ES-I3 (cell line): ENCODE measurements at regions not wholly inside any gene's neighbourhood (a gene's known extent, or its start where the extent isn't known, plus 50 kb on each side); places are given as distances from the start of the nearest gene placed in this dataset.

Experiments
- H3K36me3 ChIP-seq: 2 replicates; pipeline ENCODE4 v1.6.1; 2013; ENCODE audit warnings: mild to moderate bottlenecking, low read length, control low read depth, moderate library complexity; ENCODE audit not compliant: insufficient read depth
- H3K4me1 ChIP-seq: 2 replicates; pipeline ENCODE4 v1.6.1; 2013; ENCODE audit warnings: mild to moderate bottlenecking, control low read depth, low read length; ENCODE audit not compliant: insufficient read depth
- H3K9ac ChIP-seq: 2 replicates; pipeline ENCODE4 v1.6.1; 2013; ENCODE audit warnings: low read depth, mild to moderate bottlenecking, low read length, moderate library complexity
- H3K9me3 ChIP-seq: 2 replicates; pipeline ENCODE4 v1.6.1; 2013; ENCODE audit warnings: mild to moderate bottlenecking, low read length, moderate library complexity; ENCODE audit not compliant: control insufficient read depth, insufficient read depth

DNA sequence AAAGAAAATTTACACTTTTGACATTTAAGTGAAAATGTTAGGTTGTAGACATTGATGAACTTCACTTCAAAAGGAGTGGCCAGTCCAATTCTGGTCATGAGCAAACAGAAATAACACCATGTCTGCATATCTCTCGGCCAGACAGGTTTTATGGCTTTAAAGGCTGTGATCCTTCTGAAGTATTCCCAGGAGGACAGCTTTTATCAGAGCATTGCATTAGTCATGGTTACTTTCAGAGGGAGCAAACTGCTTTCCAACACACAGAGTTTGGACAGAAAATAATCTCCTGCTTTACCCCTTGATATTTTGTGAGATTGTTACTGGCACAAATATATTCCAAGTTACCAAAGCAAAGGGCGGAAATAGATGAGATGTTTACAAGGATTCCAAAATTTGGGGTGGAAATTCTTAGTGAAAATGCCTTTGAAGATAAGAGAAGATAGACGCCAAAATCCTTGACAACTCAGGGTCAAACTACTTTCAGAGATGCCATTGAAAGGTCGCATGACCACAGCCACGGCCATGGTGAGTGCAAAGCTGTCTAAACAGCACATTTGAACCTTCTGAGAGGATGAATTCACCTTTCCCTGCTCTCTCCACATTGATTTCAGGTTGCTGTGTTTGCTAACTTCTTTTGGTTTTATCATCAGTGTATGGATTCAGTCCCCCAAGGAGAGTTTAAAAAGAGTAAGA is 584.5 kb upstream of the SGCG start:
- no peak overlapping the region for H3K9ac ChIP-seq
- no peaks in the 10 kb centered on the region for H3K4me1 ChIP-seq
- H3K9me3 ChIP-seq, result no peaks in the 10 kb centered on the region
- no peaks in the 10 kb centered on the region for H3K36me3 ChIP-seq

DNA sequence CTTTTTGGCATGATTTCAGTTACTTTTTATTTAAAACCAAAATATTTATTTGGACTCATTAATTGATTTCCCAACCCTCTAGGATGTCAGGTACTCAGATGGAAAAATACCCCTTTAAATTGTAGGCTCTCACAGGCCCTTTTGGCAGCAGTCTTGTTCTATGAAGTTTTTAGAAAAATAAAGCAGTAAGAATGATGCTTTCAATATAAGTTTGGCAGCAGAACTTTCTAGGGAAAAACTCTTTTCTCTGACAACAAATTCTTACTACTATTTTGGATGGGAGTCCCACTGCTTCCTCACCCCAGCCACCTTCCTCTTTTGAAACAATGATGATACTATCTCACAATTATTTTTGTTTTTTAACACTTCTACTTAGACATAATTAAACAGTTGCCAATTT is 581.6 kb upstream of the SGCG start:
- Histone ChIP-seq H3K9me3 (no peaks in the 10 kb centered on the region), H3K36me3 (no peaks in the 10 kb centered on the region), H3K4me1 (no peaks in the 10 kb centered on the region), H3K9ac (no peak overlapping the region)

DNA sequence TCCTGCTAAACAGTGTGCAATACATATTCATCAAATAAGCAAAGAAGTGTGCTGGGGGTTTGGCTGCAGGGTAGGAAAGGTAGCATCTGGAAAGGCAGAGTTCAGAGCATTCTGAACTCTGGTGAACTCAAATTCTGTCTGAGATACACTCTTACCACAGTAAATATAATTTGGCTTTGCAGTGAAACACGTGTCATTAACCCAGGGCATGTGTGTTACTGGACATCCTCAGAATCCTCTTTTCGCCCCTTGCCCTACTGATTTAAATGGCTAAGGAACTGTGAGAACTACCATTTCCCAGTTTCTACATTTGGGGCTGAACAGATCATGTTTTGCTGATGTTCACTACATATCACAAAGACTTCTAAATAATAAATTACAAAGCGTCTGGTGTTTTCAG is 562.8 kb upstream of the SGCG start:
- Histone ChIP-seq H3K9me3 (no peaks in the 10 kb centered on the region), H3K36me3 (no peaks in the 10 kb centered on the region), H3K4me1 (no peaks in the 10 kb centered on the region), H3K9ac (no peak overlapping the region)

DNA sequence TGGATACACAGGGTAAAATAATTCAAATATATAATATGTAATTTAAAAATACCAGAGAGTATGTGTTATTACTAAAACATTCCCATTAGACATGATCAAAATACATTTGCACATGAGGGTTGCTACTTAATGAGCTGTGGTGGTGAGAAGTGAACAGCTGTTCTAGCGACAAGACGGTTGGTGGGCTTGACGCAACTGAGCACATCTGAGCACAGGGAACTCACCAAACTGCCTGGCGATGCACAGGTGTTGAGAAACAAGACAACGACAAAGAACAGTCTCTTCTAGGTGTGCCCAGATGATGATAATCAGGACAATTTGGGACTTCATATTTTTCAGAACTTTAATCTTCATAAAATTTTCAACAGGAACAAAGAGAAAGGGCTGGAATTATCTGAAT is 555.1 kb upstream of the SGCG start:
- Histone ChIP-seq H3K36me3 (no peaks in the 10 kb centered on the region), H3K9me3 (no peaks in the 10 kb centered on the region; the same call in none of the 2 replicates), H3K9ac (no peak overlapping the region), H3K4me1 (no peaks in the 10 kb centered on the region)

DNA sequence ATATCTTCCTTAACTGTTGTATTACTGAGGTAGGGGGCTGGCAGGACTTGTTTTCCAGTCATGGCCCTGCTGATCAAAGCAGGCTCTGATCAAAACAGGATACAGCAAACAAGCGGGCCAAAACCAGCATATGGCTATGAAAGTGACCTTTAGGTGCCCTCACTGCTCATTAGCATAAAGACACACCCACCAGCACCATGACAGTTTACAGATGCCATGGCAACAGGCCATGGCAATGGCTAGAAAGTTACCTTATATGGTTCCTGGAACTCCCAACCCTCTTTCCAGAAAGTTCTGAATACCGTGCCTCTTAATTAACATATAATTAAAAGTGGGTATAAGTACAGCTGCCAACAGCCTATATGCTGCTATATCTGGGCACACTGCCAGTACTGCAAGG is 551.4 kb upstream of the SGCG start:
- H3K4me1 ChIP-seq, result no peaks in the 10 kb centered on the region
- no peak overlapping the region for H3K9ac ChIP-seq
- H3K9me3 ChIP-seq, result no peaks in the 10 kb centered on the region; the same call in 1 of the 2 replicates
- H3K36me3 ChIP-seq, result no peaks in the 10 kb centered on the region

DNA sequence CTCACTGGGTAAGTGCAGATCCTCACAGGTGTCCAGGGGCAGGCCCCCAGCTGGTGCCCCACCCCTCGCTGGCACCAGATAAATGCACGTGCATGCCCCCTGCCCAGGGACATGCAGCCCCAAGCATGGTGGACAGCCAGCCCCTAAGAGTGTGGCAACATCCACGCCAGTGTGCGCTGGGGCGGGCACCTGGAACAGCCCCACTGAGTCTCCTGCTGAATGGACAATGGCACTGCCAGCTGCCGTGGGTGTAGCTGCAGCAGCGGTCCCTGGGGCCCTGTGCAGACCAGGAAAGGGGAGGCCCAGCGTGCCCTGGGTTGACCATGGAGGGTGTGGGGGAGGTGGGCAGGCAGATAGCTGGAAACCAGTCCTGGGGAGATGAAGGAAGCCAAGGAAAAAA is 538.7 kb upstream of the SGCG start:
- Histone ChIP-seq H3K9ac (no peak overlapping the region), H3K36me3 (no peaks in the 10 kb centered on the region), H3K9me3 (no peaks in the 10 kb centered on the region), H3K4me1 (no peaks in the 10 kb centered on the region)

DNA sequence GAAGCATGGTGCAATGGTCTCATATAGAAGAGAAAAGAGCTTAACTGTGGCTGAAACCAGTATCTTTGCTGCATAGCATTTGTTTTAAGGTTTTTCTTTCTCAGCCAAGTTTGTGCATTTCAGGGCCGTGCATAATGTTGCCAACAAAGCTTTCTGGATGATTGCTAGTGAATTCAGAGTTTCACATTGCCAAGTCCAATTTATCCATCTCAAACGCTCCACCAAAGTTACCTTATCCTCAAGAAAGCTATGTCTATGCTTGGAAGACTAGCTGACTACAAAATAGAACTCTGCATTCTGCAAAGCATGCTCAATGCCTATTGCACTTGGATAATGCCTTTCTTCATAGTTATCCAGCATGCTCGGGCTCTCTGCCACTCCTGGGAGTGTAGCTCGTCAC is 535.8 kb upstream of the SGCG start:
- H3K36me3 ChIP-seq, result no peaks in the 10 kb centered on the region
- H3K4me1 ChIP-seq, result peaks cover 14% of the 10 kb centered on the region
- no peak overlapping the region for H3K9ac ChIP-seq
- no peaks in the 10 kb centered on the region for H3K9me3 ChIP-seq

DNA sequence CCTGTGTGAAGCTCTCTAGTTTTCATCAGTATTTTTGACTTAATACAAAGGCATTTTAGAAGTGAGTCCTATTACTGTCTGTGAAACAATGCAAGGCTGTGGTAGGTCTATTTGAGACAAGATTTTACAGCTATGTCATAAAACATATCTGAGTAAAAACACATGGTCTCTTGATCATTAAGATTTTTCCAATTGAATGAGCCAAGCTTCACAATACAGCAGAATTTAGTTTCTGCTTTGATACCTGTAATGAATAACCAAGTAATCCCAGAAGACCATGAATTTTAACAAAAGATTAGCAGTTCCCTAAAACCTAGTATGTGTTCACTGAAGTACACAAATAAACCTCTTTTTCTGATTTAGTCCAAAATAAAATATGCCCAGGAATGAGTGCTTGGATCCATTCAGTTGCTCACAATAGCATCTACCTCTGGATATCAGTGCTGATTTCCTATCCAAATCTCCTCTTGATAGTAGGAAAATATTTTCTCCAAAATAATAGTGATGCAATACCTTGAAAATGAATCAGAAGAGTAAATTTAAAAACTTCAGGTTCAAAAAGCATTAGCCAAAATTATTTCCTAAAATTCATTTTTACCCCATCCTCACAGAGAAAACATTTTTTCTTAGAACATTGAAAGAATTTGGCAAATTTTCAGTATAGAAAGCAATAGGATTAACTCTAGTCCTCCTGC is 533.5 kb upstream of the SGCG start:
- H3K4me1 ChIP-seq, result peaks cover 14% of the 10 kb centered on the region
- H3K9me3 ChIP-seq, result no peaks in the 10 kb centered on the region

DNA sequence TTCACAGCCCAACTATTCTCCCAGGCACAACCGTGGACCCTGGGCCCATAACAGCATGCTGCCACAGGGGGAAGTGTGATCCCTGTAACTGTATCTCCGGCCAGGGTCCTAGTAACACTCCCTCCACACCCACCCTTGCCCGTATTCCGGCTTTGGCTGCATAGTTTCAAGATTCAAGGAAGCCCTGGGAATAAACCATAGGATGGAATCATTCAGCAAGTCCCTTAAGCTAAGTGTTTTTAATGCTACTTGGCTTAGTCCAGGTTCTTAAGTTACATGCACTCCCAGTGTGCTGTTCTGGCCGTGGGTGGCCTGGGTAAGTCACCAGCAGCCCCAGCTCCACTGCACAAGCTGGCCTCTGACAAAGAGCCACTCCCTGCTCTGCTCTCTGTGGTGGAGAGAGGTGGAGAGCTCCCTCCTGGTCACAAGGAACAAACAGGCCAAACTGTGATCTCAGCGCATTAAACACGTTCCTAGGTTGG is 532.4 kb upstream of the SGCG start:
- H3K9me3 ChIP-seq, result no peaks in the 10 kb centered on the region
- H3K36me3 ChIP-seq, result no peaks in the 10 kb centered on the region
- no peak overlapping the region; the same call in 1 of the 2 replicates for H3K9ac ChIP-seq
- peaks cover 14% of the 10 kb centered on the region for H3K4me1 ChIP-seq

More for the DNA sequence above, 533.5 kb upstream of the SGCG start:
- Histone ChIP-seq H3K9ac (no peak overlapping the region), H3K36me3 (no peaks in the 10 kb centered on the region)

DNA sequence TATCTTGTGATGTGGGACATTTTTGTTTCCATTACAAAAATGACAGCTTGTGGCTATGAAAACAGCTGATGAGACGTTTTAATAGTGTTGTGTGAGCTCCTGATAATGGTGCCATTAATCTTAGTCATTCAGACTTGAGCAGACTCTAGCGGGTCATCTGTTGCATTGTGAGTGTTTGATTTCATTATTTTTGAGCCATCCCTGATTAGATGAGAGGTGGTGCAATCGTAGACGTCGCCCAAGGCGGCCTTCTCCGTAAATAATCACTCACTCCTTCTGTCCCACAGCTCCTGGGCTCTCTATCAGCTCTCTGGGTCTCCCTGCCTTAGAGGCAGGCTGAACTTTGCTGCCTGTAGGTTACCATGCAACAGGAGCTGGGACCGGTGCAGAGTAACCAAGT is 528.0 kb upstream of the SGCG start:
- no peak overlapping the region for H3K9ac ChIP-seq
- peaks cover 10% of the 10 kb centered on the region for H3K4me1 ChIP-seq
- H3K9me3 ChIP-seq, result no peaks in the 10 kb centered on the region
- no peaks in the 10 kb centered on the region for H3K36me3 ChIP-seq

DNA sequence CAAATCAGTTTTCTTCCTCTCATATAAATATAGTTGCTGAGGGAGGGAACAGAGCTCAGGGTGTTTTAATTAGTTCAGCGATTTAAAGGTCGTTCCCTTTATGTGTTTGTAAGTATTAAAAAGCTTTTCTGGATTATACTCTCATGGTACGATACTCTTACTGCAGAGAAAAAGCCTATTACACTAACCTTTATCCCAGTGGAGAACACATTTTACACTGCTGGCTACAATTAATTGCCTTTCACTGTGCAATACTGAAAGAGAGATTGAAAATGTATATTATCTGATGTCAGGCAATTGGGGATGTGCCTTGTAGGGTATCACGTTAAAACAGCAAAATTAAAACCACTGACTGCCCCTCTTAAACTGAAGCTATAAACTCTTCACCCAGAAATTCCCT is 526.9 kb upstream of the SGCG start:
- H3K36me3 ChIP-seq, result no peaks in the 10 kb centered on the region
- no peaks in the 10 kb centered on the region for H3K4me1 ChIP-seq
- H3K9me3 ChIP-seq, result no peaks in the 10 kb centered on the region
- H3K9ac ChIP-seq, result no peak overlapping the region

DNA sequence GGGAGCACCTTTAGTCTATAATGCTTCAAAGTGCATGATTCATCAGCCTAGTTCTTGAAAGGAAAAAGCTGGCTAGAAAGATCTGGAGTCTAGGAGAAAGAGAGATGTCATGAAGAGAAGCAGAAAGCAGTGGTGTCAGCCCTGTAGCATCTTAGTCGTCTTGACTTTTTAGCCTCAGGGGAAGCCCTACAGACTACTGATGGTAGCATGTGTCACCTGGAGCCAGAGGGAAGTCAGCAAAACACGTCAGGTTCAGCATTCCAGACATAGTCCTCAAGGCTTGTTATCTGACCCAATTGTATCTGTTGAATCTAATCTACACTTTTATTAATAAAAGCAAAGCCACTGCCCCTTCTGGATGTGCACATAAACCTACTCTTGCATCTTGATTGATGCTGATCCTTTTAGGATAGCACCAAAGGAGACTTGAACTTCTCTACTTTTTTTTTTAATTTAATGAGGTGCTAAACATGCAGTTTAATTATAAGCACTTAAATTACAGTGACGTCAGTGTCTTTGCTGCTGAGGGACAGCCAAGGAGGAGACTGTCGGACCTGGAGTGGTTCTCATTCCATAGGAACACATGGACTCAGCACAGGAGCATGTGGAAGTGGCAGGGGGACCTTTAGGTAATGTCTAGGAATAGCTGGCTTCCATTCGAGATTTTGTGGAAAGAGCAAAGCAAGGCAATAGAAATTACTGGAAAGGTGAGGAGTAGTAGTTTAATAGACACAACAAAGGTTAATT is 525.5 kb upstream of the SGCG start:
- no peaks in the 10 kb centered on the region for H3K4me1 ChIP-seq
- H3K9me3 ChIP-seq, result no peaks in the 10 kb centered on the region
- no peak overlapping the region for H3K9ac ChIP-seq
- H3K36me3 ChIP-seq, result no peaks in the 10 kb centered on the region

DNA sequence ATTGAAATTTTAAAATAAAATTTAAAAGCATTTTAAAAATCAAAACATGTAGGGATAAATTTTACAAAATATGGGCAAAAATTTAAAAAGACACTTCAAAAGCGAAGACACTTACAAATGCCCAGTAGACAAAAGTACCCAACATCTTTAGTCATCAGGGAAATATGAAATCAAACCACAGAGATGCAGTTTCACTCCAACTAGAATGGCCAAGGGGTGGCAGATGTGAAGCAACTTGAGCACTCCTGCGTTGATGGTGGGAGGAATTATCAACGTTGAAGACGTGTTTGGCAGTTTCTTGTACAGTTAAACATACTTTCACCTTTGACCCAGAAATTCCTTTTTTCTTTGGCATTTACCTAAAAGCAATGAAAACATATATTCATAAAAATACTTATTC is 518.0 kb upstream of the SGCG start:
- H3K9ac ChIP-seq, result no peak overlapping the region
- H3K9me3 ChIP-seq, result no peaks in the 10 kb centered on the region
- H3K4me1 ChIP-seq, result no peaks in the 10 kb centered on the region
- no peaks in the 10 kb centered on the region for H3K36me3 ChIP-seq

DNA sequence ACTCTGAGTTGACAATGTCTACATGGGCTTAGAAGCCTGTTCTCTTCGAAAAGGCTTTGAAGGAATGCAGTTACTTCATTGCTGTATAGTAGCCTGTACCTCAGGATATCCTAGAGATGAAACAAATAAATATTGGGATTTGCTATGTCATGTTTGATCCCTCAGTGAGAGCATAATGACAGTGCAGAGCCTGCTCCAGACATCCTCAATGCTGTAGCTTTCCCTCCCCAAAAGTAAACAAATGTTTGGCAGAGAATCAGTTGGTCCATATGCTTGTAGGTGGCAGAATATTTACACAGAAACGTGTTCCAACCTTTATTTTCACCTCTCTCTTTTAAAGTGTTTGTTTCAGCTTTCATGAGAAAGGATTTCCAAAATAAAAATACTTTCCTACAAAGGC is 515.3 kb upstream of the SGCG start:
- no peaks in the 10 kb centered on the region for H3K9me3 ChIP-seq

DNA sequence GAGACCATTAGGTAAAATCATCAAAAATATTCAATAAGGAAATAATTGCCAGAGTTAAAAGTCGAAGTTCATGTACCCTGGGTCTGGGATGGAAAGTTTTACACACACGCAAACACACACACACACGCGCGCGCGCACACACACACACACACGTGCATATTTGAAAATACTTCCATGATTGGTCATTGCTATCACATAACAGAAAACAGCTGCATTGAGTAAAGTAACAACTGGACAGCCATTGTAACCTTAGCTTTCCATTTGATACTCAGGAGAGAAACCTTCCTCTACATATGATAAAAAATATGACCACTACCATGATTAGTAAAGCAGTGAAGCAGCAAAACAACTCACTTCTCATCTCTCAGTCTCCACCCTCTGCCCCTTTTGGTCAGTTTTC is 490.0 kb upstream of the SGCG start:
- no peaks in the 10 kb centered on the region for H3K36me3 ChIP-seq
- no peaks in the 10 kb centered on the region for H3K4me1 ChIP-seq
- H3K9ac ChIP-seq, result no peak overlapping the region
- peaks cover 4% of the 10 kb centered on the region; the same call in 1 of the 2 replicates for H3K9me3 ChIP-seq

More for the DNA sequence above, 515.3 kb upstream of the SGCG start:
- Histone ChIP-seq H3K4me1 (no peaks in the 10 kb centered on the region), H3K9ac (no peak overlapping the region), H3K36me3 (no peaks in the 10 kb centered on the region)
